ENCODE measurements at regions not wholly inside any gene's neighbourhood (a gene's known extent, or its start where the extent isn't known, plus 50 kb on each side); places are given as distances from the start of the nearest gene placed in this dataset.

DNA sequence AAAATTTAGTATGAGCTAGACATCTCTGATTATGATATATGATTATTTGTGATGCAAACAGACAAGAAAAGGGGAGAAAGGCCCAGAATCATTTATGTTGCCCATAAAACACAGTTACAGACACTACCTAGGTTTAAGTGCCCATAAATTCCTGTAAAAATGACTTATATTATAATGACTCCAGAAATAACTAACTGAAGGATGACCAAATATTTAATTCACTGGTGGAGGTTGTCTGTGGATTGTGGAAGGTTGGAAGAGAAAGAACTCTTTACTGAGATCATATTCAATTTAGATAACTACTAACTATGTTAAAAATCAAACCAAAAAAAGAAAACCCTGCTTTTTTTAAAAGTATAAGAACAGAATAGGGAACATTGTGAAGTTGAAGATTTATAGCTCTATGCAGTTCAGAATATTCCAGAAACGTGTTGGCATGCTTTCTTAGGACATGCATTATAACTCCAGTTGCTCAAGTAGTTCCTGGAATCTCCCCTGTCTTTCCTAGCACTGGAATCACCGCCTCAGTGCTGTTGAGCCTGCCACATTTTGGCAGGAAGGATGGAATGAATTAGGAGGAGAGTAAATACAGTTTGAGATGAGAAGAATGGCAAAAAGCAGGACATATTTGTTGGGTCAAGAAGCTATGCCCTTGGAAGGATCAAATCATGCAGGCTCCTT is 72.0 kb upstream of the PAPPA start:
- DNase-seq = no peak
- intact Hi-C loops (cut with DNase I) = no loop called here

DNA sequence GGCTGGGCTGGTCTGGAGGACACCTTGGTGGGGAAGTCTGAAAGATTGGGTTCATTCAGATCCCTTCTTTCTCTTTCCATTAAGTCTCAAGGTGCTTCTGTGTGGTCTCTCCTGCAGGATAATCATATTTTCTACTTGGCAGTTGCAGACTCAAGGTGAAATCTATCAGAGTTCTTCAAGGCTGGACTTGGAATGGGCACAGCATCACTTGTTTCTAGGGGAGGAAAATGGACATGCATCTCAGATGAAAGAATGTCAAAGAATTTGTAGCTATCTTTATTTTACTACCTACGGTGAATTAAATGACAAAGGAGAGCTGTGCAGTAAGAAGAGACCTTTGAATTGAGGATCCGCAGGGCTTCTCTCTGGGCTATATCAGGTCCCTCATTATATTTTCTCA is 69.8 kb upstream of the PAPPA start:
- intact Hi-C loops (cut with DNase I) = no loop called here
- DNase-seq = no peak

- intact Hi-C loops (cut with DNase I) = no loop called here
- no peak for DNase-seq
Measured at GRCh38 chr9:116084497-116084896, 69.1 kb upstream of the PAPPA start.

GRCh38 chr9:116087246-116087645 is 66.3 kb upstream of the PAPPA start:
- intact Hi-C loops (cut with DNase I) = no loop called here
- peak in 29 of 42 donors; percentile 5 to 55 (median 17) for DNase-seq

DNA sequence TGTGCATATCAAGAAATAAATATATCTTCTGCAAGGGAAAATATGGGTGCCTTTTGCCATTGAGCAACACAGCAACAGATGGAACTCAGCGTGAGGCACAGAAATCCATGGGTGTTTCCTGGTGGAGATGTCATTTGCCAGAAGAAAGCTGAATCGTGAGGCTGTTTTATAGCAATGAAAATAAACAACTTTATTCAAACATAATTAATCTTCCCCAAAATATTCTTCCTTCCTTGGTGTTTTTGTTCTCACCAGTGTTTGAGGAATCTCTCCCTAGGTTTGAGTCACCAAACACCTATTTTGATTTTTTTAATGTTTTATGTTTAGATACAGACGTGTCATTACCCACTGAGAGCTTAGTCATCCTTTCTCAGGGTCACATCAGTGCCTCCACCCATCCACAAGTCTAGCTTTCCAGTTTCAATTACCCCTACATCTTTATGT is 65.8 kb upstream of the PAPPA start:
- DNase-seq = no peak
- intact Hi-C loops (cut with DNase I) = no loop called here

DNA sequence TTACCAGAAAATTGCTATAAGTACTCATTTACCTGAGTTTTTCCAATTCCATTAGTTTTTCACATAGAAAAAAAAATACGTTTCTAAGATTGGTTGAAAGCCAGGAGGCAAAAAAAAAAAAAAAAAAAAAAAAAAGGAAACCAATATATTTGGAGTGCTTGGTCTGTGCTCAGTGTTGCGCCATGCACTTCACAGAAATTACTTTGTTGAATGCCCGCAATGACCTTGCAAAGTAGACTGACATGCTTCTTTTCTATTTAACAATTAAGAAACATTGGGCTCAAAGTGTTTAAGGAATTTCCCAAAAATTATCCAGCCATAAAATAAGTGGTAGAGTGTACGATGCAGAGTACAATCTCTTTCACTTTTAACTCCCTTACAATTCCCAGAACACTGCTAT is 65.2 kb upstream of the PAPPA start:
- no peak for DNase-seq
- intact Hi-C loops (cut with DNase I) = no loop called here

DNA sequence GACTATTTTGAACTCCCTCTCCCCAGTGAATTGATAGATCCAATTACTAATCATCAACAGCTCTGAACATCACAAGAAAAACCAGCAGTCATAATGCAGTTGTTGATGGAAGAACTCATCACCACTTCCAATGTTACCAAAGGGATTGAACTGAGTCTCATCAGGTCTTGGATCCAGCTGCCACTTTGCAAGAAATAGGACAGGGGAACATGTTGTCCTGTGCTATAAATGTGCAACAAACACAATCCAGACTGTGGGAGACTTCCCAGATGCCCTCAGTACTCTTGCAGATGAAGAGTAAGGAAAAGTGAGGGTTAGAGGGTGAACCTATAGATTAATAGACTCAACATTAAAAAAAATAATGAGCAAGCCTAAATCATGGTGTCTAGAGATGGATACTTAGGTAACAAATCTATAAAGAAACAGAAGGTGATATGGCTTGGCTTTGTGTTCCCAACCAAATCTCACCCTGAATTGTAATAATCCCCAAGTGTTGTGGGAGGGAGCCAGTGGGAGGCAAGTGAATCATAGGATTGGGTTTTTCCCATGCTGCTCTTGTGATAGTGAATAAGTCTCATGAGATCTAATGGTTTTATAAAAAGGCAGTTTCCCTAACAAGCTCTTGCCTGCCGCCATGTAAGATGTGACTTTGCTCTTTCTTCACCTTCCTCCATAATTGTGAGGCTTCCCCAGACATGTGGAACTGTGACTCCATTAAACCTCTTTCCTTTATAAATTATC is 63.4 kb upstream of the PAPPA start:
- DNase-seq = no peak
- intact Hi-C loops (cut with DNase I) = no loop called here

DNA sequence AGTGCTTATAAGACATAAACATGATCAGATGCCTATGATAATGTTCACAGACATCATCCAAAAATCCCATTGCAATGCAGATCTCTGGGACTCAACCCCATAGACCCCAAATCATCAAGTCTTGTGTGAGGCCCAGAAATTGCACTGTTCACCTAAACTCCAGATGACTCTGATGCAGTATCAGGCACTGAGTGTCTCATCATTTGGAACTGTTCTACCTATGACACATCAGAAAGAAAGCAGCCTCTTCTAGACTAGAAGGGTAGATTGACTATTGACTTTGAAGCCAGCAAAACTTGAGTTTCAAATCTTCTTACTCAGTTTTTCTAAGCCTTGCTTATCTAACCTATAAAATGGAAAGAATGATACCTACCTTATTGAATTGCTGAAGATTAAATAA is 58.7 kb upstream of the PAPPA start:
- intact Hi-C loops (cut with DNase I) = no loop called here
- no peak for DNase-seq

- no peak for DNase-seq
Measured at GRCh38 chr9:116095403-116095802, 58.2 kb upstream of the PAPPA start.

DNA sequence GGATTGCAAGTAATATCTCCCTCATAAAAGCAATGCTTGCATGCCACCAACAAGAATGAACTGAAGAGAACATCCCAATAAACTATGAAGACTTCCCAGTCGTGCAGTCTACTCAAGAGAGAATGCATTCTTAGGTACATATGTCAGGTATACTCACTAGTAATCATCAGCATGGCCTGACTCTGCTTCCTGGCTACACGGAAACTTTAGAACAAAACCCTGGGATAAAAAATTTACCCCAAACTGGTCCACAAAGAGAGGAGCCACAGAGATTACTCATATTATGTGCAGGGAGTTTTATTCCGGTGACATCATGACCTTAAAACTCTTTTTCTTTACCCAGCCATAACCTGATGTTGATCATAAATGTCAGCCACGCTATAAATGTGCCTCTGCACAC is 57.5 kb upstream of the PAPPA start:
- intact Hi-C loops (cut with DNase I) = no loop called here
- DNase-seq = no peak

More at GRCh38 chr9:116095403-116095802, 58.2 kb upstream of the PAPPA start:
- intact Hi-C loops (cut with DNase I) = no loop called here

DNA sequence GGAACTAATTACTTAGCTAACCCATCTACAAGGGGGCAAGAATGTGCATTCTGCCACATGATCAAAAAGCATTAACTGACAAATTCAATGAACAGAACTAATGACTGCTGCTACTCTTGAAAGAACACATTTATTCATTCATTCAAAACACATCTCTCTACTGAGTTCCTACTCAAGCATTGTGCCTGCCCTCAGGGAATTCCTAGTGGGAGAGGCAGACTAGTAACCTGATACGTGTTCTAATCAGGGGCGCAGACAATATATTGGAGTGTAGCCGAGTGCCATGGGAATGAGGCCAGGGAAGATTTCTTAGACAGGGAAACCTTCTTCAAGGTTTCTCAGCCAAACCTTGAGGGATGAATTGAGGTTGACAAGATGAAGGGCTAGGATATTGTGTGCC is 56.7 kb upstream of the PAPPA start:
- intact Hi-C loops (cut with DNase I) = no loop called here
- no peak for DNase-seq

- intact Hi-C loops (cut with DNase I) = no loop called here
- no peak for DNase-seq
Measured at GRCh38 chr9:116098476-116098875, 55.1 kb upstream of the PAPPA start.

GRCh38 chr9:116099821-116100220 is 53.8 kb upstream of the PAPPA start:
- DNase-seq = no peak
- intact Hi-C loops (cut with DNase I) = no loop called here

- DNase-seq = peak in 30 of 42 donors; percentile 2 to 82 (median 38)
- intact Hi-C loops (cut with DNase I) = no loop called here
Measured at GRCh38 chr9:116100711-116101121, 52.9 kb upstream of the PAPPA start.

DNA sequence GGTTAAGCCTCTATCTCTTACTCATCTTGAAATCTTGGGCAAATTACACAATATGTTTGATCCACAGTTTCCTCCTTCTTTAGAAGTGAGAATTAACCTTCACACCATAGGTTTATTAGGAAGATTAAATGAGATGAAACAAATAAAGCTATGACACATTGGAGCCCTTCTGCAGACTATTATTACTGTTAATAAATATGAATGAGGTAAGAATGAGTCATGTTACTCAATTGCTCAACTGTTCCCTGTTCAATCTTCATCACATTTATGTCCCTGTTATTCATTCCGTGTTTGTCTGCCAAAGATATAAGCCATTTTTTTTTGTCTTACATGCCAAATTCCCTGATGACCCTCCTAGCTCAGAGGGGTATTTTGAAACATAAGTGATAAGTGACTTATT is 52.1 kb upstream of the PAPPA start:
- DNase-seq = no peak
- intact Hi-C loops (cut with DNase I) = no loop called here

DNA sequence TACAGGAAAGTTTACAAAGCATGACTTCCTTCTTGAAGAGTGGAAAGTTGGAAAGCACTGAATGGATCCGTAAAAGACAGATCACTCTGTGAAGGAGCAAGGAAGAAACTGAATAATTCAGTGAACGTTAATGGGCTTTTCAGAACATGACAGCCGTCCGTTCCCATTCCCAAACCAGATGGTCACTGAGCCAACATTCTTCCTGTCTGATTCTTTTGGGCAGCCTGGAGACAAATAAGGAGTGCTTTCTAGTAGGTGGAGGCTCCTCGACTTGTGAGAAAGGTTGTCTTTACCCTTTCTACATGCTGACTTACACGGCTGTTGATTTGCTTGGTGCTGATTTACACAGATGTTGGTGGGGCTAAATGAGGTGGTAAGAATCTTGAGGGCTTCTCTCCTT is 51.0 kb upstream of the PAPPA start:
- intact Hi-C loops (cut with DNase I) = no loop called here
- DNase-seq = no peak

Data from head of caudate nucleus (tissue), 42 donors.